ENCODE measurements at regions not wholly inside any gene's neighbourhood (a gene's known extent, or its start where the extent isn't known, plus 50 kb on each side); places are given as distances from the start of the nearest gene placed in this dataset.

DNA sequence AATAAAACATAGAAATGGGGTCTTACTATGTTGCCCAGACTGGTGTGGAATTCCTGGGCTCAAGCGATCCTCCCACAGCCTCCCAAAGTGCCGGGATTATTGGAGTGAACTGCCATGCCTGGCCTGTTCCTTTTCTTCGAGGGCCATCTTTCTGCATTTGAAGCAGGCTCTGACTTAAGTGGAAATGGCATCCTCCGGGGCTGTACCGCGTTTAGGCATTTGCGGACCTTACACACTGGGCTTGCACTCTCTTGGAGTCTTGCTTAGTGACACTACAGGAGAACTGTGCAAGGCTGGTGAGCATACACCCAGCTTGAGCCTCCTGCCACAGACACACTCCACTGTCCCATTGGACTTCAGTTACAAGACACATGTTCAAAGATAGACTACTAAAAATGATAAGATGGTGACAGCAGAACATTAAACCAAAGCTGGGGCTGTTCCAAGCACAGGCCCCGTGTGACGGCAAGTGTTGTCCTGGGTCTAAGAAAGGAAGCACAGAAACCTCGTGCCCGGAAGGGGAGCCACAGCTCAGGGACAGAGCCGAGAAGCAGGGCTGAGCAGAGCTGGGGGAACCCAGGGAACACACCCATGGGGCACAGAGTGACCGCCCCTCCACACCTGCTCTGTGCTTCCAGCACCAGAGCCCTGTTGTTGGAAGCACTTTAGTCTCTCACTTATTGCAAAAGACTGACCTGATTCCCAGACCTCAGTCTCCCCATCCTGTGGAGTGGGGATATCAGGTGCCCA is 59.0 kb upstream of the SHANK2 start:
- TF ChIP-seq, protein P1, sequence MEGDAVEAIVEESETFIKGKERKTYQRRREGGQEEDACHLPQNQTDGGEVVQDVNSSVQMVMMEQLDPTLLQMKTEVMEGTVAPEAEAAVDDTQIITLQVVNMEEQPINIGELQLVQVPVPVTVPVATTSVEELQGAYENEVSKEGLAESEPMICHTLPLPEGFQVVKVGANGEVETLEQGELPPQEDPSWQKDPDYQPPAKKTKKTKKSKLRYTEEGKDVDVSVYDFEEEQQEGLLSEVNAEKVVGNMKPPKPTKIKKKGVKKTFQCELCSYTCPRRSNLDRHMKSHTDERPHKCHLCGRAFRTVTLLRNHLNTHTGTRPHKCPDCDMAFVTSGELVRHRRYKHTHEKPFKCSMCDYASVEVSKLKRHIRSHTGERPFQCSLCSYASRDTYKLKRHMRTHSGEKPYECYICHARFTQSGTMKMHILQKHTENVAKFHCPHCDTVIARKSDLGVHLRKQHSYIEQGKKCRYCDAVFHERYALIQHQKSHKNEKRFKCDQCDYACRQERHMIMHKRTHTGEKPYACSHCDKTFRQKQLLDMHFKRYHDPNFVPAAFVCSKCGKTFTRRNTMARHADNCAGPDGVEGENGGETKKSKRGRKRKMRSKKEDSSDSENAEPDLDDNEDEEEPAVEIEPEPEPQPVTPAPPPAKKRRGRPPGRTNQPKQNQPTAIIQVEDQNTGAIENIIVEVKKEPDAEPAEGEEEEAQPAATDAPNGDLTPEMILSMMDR (IDR thresholded peaks at IDR 0.05), result no peak
- TF ChIP-seq POLR2AphosphoS5 (IDR thresholded peaks at IDR 0.05), result no peak
- TF ChIP-seq POLR2A (IDR thresholded peaks at IDR 0.05), result no peak

Measured in upper lobe of left lung (tissue), 4 donors.